ENCODE measurements at regions not wholly inside any gene's neighbourhood (a gene's known extent, or its start where the extent isn't known, plus 50 kb on each side); places are given as distances from the start of the nearest gene placed in this dataset.

GRCh38 chr2:133760376-133760775 lies 192.1 kb upstream of the NCKAP5 start:
- no peak for DNase-seq (ENCODE audit: low spot score)
- Histone ChIP-seq H4K20me1 (replicated peaks; ENCODE audit: insufficient read depth) (no peaks in the 10 kb centered on the region), H3K9me2 (ENCODE audit: insufficient read depth) (peaks cover 18% of the 10 kb centered on the region), H2AFZ (no peak overlapping the region), H3K36me3 (ENCODE audit: insufficient read depth) (no peaks in the 10 kb centered on the region), H3K27ac (ENCODE audit: low read depth) (no peak overlapping the region), H3K4me3 (no peak overlapping the region), H3K79me2 (replicated peaks; ENCODE audit: insufficient read depth) (no peaks in the 10 kb centered on the region), H3K27me3 (ENCODE audit: insufficient read depth) (no peaks in the 10 kb centered on the region), H3K4me2 (no peak overlapping the region), H3K4me1 (ENCODE audit: insufficient read depth) (peaks cover 4% of the 10 kb centered on the region), H3F3A (replicated peaks; ENCODE audit: low read depth) (no peaks in the 10 kb centered on the region)
- H3K4me1 Mint-ChIP-seq, result peaks cover 19% of the 10 kb centered on the region
- H3K4me3 Mint-ChIP-seq, result no peak overlapping the region
- H3K36me3 Mint-ChIP-seq (ENCODE audit: low read depth), result 0 out of 3 replicates have a peak, but pooled peaks cover 3% of the 10 kb centered on the region
- no peaks in the 10 kb centered on the region; the same call in 1 of the 3 replicates for H3K9me3 Mint-ChIP-seq
- ATAC-seq, result no peak
- no peak overlapping the region for H3K27ac Mint-ChIP-seq
- H3K27me3 Mint-ChIP-seq (ENCODE audit: insufficient read depth, low read depth, poor library complexity), result peaks cover 4% of the 10 kb centered on the region
- TF ChIP-seq ETS1 (IDR thresholded peaks at IDR 0.05), result no peak

GRCh38 chr2:133765658-133766057 lies 197.4 kb upstream of the NCKAP5 start:
- 0 out of 3 replicates have a peak, but pooled peaks cover 3% of the 10 kb centered on the region for H3K36me3 Mint-ChIP-seq (ENCODE audit: low read depth)
- H3K79me2 ChIP-seq (replicated peaks; ENCODE audit: insufficient read depth), result no peaks in the 10 kb centered on the region
- TF ChIP-seq JUNB (IDR thresholded peaks at IDR 0.05; ENCODE audit: unreplicated experiment), result no peak
- no peak for TF ChIP-seq STAT1 (IDR thresholded peaks at IDR 0.05; ENCODE audit: unreplicated experiment)
- TF ChIP-seq EZH2 (IDR thresholded peaks at IDR 0.05; ENCODE audit: low read depth, unreplicated experiment), result no peak
- TF ChIP-seq CREB1 (CRISPR knock-in tag; IDR thresholded peaks at IDR 0.05; ENCODE audit: low read depth), result no peak
- no peak for TF ChIP-seq ZNF114 (CRISPR knock-in tag; IDR thresholded peaks at IDR 0.05)
- TF ChIP-seq, protein P1, sequence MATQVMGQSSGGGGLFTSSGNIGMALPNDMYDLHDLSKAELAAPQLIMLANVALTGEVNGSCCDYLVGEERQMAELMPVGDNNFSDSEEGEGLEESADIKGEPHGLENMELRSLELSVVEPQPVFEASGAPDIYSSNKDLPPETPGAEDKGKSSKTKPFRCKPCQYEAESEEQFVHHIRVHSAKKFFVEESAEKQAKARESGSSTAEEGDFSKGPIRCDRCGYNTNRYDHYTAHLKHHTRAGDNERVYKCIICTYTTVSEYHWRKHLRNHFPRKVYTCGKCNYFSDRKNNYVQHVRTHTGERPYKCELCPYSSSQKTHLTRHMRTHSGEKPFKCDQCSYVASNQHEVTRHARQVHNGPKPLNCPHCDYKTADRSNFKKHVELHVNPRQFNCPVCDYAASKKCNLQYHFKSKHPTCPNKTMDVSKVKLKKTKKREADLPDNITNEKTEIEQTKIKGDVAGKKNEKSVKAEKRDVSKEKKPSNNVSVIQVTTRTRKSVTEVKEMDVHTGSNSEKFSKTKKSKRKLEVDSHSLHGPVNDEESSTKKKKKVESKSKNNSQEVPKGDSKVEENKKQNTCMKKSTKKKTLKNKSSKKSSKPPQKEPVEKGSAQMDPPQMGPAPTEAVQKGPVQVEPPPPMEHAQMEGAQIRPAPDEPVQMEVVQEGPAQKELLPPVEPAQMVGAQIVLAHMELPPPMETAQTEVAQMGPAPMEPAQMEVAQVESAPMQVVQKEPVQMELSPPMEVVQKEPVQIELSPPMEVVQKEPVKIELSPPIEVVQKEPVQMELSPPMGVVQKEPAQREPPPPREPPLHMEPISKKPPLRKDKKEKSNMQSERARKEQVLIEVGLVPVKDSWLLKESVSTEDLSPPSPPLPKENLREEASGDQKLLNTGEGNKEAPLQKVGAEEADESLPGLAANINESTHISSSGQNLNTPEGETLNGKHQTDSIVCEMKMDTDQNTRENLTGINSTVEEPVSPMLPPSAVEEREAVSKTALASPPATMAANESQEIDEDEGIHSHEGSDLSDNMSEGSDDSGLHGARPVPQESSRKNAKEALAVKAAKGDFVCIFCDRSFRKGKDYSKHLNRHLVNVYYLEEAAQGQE (IDR thresholded peaks at IDR 0.05; ENCODE audit: unreplicated experiment), result no peak
- no peak for TF ChIP-seq POLR2AphosphoS5 (IDR thresholded peaks at IDR 0.05; ENCODE audit: low read depth)
- TF ChIP-seq, protein P2, sequence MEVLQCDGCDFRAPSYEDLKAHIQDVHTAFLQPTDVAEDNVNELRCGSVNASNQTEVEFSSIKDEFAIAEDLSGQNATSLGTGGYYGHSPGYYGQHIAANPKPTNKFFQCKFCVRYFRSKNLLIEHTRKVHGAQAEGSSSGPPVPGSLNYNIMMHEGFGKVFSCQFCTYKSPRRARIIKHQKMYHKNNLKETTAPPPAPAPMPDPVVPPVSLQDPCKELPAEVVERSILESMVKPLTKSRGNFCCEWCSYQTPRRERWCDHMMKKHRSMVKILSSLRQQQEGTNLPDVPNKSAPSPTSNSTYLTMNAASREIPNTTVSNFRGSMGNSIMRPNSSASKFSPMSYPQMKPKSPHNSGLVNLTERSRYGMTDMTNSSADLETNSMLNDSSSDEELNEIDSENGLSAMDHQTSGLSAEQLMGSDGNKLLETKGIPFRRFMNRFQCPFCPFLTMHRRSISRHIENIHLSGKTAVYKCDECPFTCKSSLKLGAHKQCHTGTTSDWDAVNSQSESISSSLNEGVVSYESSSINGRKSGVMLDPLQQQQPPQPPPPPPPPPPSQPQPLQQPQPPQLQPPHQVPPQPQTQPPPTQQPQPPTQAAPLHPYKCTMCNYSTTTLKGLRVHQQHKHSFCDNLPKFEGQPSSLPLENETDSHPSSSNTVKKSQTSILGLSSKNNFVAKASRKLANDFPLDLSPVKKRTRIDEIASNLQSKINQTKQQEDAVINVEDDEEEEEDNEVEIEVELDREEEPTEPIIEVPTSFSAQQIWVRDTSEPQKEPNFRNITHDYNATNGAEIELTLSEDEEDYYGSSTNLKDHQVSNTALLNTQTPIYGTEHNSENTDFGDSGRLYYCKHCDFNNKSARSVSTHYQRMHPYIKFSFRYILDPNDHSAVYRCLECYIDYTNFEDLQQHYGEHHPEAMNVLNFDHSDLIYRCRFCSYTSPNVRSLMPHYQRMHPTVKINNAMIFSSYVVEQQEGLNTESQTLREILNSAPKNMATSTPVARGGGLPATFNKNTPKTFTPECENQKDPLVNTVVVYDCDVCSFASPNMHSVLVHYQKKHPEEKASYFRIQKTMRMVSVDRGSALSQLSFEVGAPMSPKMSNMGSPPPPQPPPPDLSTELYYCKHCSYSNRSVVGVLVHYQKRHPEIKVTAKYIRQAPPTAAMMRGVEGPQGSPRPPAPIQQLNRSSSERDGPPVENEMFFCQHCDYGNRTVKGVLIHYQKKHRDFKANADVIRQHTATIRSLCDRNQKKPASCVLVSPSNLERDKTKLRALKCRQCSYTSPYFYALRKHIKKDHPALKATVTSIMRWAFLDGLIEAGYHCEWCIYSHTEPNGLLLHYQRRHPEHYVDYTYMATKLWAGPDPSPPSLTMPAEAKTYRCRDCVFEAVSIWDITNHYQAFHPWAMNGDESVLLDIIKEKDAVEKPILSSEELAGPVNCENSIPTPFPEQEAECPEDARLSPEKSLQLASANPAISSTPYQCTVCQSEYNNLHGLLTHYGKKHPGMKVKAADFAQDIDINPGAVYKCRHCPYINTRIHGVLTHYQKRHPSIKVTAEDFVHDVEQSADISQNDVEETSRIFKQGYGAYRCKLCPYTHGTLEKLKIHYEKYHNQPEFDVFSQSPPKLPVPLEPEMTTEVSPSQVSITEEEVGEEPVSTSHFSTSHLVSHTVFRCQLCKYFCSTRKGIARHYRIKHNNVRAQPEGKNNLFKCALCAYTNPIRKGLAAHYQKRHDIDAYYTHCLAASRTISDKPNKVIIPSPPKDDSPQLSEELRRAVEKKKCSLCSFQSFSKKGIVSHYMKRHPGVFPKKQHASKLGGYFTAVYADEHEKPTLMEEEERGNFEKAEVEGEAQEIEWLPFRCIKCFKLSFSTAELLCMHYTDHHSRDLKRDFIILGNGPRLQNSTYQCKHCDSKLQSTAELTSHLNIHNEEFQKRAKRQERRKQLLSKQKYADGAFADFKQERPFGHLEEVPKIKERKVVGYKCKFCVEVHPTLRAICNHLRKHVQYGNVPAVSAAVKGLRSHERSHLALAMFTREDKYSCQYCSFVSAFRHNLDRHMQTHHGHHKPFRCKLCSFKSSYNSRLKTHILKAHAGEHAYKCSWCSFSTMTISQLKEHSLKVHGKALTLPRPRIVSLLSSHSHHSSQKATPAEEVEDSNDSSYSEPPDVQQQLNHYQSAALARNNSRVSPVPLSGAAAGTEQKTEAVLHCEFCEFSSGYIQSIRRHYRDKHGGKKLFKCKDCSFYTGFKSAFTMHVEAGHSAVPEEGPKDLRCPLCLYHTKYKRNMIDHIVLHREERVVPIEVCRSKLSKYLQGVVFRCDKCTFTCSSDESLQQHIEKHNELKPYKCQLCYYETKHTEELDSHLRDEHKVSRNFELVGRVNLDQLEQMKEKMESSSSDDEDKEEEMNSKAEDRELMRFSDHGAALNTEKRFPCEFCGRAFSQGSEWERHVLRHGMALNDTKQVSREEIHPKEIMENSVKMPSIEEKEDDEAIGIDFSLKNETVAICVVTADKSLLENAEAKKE (CRISPR knock-in tag; IDR thresholded peaks at IDR 0.05), result no peak
- TF ChIP-seq ETS1 (IDR thresholded peaks at IDR 0.05), result no peak
- no peaks in the 10 kb centered on the region for H3K27me3 ChIP-seq (ENCODE audit: insufficient read depth)
- no peaks in the 10 kb centered on the region for H3F3A ChIP-seq (replicated peaks; ENCODE audit: low read depth)
- H3K9me2 ChIP-seq (ENCODE audit: insufficient read depth), result peaks cover 16% of the 10 kb centered on the region
- H4K20me1 ChIP-seq (replicated peaks; ENCODE audit: insufficient read depth), result no peaks in the 10 kb centered on the region
- peaks cover 6% of the 10 kb centered on the region for H3K4me1 Mint-ChIP-seq
- H3K27ac ChIP-seq (ENCODE audit: low read depth), result no peak overlapping the region
- no peak overlapping the region for H3K4me3 ChIP-seq
- ATAC-seq, result no peak
- H3K27me3 Mint-ChIP-seq (ENCODE audit: insufficient read depth, low read depth, poor library complexity), result no peaks in the 10 kb centered on the region
- H2AFZ ChIP-seq, result no peak overlapping the region
- no peak overlapping the region for H3K27ac Mint-ChIP-seq
- DNase-seq (ENCODE audit: low spot score), result no peak
- H3K4me1 ChIP-seq (ENCODE audit: insufficient read depth), result no peaks in the 10 kb centered on the region
- no peak overlapping the region for H3K4me2 ChIP-seq
- no peak overlapping the region for H3K4me3 Mint-ChIP-seq
- no peaks in the 10 kb centered on the region for H3K36me3 ChIP-seq (ENCODE audit: insufficient read depth)
- no peaks in the 10 kb centered on the region; the same call in 1 of the 3 replicates for H3K9me3 Mint-ChIP-seq

Data from GM23338 (cell line).